K562 (cell line): ENCODE measurements at regions not wholly inside any gene's neighbourhood (a gene's known extent, or its start where the extent isn't known, plus 50 kb on each side); places are given as distances from the start of the nearest gene placed in this dataset.

Source experiments
- ASH1L ChIP-seq: fragments of 450-650 bp; IDR thresholded peaks from 2 replicates; pipeline ENCODE4 v1.6.1; 2018; ENCODE audit warnings: borderline replicate concordance, mild to moderate bottlenecking, low read depth; ENCODE audit not compliant: partially characterized antibody
- CREBBP ChIP-seq: IDR thresholded peaks from one replicate; pipeline ENCODE4 v1.6.1; 2012; ENCODE audit warnings: low read depth, mild to moderate bottlenecking, control low read depth, inconsistent platforms, low read length
- DDX20 ChIP-seq: fragments of 450-650 bp; IDR thresholded peaks from 2 replicates; pipeline ENCODE4 v1.6.1; 2016; ENCODE audit warnings: missing genetic modification characterization, low read depth, mild to moderate bottlenecking, missing compliant biosample characterization, moderate library complexity
- E2F3 ChIP-seq: fragments of 250-450 bp; sonication (Bioruptor Pico); IDR thresholded peaks from 2 replicates; pipeline ENCODE4 v1.4.0; 2020; ENCODE audit warnings: mild to moderate bottlenecking
- EWSR1 ChIP-seq: fragments of 450-650 bp; IDR thresholded peaks from 2 replicates; pipeline ENCODE4 v1.6.1; 2018; ENCODE audit warnings: borderline replicate concordance, mild to moderate bottlenecking, low read depth, moderate library complexity; ENCODE audit not compliant: partially characterized antibody
- MTA2 ChIP-seq: fragments of 450-650 bp; IDR thresholded peaks from 2 replicates; pipeline ENCODE4 v1.6.1; 2016; ENCODE audit warnings: low read depth
- PTTG1 ChIP-seq: fragments of 450-650 bp; IDR thresholded peaks from 2 replicates; pipeline ENCODE4 v1.6.1; 2016; ENCODE audit warnings: low read depth, mild to moderate bottlenecking, missing genetic modification characterization, missing compliant biosample characterization
- SP1 ChIP-seq: sonication (generic); formaldehyde crosslinking; IDR thresholded peaks from 2 replicates; pipeline ENCODE4 v1.8.1; 2022; ENCODE audit warnings: mild to moderate bottlenecking, missing genetic modification reagents
- STAG1 ChIP-seq: sonication (generic); formaldehyde crosslinking; IDR thresholded peaks from 2 replicates; pipeline ENCODE4 v1.5.0; 2020; ENCODE audit warnings: missing genetic modification reagents, borderline replicate concordance
- ZNF133 ChIP-seq: fragments of 250-450 bp; sonication (Bioruptor Pico); IDR thresholded peaks from 2 replicates; pipeline ENCODE4 v1.4.0; 2020; ENCODE audit warnings: mild to moderate bottlenecking
- ZNF830 ChIP-seq: fragments of 250-450 bp; sonication (Bioruptor Pico); IDR thresholded peaks from 2 replicates; pipeline ENCODE4 v1.5.0; 2021; ENCODE audit warnings: mild to moderate bottlenecking
- TF ChIP-seq, protein P1 (sequence below), 2 experiments: IDR thresholded peaks; 2 replicates each; pipeline ENCODE4 v1.6.1; 2011; ENCODE audit warnings: borderline replicate concordance in 1 of 2, control low read depth in 1 of 2, low read depth in 1 of 2, low read length in 1 of 2, mild to moderate bottlenecking in 1 of 2, mixed read lengths in 1 of 2, moderate library complexity in 1 of 2; ENCODE audit not compliant: insufficient read depth in 1 of 2, insufficient read length in 1 of 2, poor library complexity in 1 of 2, severe bottlenecking in 1 of 2; ENCODE audit errors: extremely low read depth in 1 of 2
- TF ChIP-seq, protein P2 (sequence below): fragments of 450-650 bp; IDR thresholded peaks from 2 replicates; pipeline ENCODE4 v1.6.1; 2016; ENCODE audit warnings: missing biosample characterization, missing genetic modification characterization
- TF ChIP-seq, protein P3 (sequence below): fragments of 250-450 bp; sonication (Bioruptor Pico); IDR thresholded peaks from 2 replicates; pipeline ENCODE4 v1.4.0; 2020
- TF ChIP-seq, protein P4 (sequence below): fragments of 250-450 bp; sonication (Bioruptor Pico); IDR thresholded peaks from 2 replicates; pipeline ENCODE4 v1.5.0; 2021
- TF ChIP-seq, protein P5 (sequence below): IDR thresholded peaks from 2 replicates; pipeline ENCODE4 v1.6.1; 2016; ENCODE audit warnings: missing genetic modification characterization, missing compliant biosample characterization

DNA sequence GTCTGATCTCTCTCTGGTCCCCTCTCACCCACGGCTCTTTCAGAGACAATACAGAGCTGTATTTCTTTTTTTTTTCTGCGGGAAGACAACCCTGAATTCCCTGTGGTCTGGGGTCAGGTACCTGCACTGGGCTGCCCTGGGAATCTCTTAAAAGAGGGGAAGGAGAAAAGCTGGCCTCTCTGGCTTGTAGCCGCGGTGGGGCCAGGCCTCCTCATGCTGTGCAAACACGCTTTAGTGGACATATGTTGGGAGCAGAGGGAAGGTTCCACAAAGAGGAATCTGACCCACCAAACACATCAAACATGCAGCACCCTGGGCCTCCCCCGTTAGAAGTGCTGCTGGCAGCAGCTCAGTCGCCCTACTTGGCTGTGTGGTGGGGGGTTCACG is 143.7 kb upstream of the ZFHX3 start (continued):
- TF ChIP-seq, protein P1, sequence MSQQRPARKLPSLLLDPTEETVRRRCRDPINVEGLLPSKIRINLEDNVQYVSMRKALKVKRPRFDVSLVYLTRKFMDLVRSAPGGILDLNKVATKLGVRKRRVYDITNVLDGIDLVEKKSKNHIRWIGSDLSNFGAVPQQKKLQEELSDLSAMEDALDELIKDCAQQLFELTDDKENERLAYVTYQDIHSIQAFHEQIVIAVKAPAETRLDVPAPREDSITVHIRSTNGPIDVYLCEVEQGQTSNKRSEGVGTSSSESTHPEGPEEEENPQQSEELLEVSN (IDR thresholded peaks at IDR 0.05; ENCODE audit: borderline replicate concordance in 1 of 2, extremely low read depth in 1 of 2, insufficient read depth in 1 of 2, insufficient read length in 1 of 2, low read depth in 1 of 2, low read length in 1 of 2, poor library complexity in 1 of 2, severe bottlenecking in 1 of 2) = no peak
- TF ChIP-seq E2F3 (CRISPR knock-in tag) (no peak), ZNF830 (CRISPR knock-in tag) (no peak), PTTG1 (no peak), CREBBP (no peak), SP1 (CRISPR knock-in tag) (no peak), EWSR1 (no peak), DDX20 (tag) (no peak), ASH1L (no peak), MTA2 (no peak), STAG1 (CRISPR knock-in tag) (no peak), ZNF133 (CRISPR knock-in tag) (no peak)
- TF ChIP-seq, protein P2, sequence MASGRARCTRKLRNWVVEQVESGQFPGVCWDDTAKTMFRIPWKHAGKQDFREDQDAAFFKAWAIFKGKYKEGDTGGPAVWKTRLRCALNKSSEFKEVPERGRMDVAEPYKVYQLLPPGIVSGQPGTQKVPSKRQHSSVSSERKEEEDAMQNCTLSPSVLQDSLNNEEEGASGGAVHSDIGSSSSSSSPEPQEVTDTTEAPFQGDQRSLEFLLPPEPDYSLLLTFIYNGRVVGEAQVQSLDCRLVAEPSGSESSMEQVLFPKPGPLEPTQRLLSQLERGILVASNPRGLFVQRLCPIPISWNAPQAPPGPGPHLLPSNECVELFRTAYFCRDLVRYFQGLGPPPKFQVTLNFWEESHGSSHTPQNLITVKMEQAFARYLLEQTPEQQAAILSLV (tag) = no peak
- TF ChIP-seq, protein P3, sequence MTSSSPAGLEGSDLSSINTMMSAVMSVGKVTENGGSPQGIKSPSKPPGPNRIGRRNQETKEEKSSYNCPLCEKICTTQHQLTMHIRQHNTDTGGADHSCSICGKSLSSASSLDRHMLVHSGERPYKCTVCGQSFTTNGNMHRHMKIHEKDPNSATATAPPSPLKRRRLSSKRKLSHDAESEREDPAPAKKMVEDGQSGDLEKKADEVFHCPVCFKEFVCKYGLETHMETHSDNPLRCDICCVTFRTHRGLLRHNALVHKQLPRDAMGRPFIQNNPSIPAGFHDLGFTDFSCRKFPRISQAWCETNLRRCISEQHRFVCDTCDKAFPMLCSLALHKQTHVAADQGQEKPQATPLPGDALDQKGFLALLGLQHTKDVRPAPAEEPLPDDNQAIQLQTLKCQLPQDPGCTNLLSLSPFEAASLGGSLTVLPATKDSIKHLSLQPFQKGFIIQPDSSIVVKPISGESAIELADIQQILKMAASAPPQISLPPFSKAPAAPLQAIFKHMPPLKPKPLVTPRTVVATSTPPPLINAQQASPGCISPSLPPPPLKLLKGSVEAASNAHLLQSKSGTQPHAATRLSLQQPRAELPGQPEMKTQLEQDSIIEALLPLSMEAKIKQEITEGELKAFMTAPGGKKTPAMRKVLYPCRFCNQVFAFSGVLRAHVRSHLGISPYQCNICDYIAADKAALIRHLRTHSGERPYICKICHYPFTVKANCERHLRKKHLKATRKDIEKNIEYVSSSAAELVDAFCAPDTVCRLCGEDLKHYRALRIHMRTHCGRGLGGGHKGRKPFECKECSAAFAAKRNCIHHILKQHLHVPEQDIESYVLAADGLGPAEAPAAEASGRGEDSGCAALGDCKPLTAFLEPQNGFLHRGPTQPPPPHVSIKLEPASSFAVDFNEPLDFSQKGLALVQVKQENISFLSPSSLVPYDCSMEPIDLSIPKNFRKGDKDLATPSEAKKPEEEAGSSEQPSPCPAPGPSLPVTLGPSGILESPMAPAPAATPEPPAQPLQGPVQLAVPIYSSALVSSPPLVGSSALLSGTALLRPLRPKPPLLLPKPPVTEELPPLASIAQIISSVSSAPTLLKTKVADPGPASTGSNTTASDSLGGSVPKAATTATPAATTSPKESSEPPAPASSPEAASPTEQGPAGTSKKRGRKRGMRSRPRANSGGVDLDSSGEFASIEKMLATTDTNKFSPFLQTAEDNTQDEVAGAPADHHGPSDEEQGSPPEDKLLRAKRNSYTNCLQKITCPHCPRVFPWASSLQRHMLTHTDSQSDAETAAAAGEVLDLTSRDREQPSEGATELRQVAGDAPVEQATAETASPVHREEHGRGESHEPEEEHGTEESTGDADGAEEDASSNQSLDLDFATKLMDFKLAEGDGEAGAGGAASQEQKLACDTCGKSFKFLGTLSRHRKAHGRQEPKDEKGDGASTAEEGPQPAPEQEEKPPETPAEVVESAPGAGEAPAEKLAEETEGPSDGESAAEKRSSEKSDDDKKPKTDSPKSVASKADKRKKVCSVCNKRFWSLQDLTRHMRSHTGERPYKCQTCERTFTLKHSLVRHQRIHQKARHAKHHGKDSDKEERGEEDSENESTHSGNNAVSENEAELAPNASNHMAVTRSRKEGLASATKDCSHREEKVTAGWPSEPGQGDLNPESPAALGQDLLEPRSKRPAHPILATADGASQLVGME = no peak
- TF ChIP-seq, protein P4, sequence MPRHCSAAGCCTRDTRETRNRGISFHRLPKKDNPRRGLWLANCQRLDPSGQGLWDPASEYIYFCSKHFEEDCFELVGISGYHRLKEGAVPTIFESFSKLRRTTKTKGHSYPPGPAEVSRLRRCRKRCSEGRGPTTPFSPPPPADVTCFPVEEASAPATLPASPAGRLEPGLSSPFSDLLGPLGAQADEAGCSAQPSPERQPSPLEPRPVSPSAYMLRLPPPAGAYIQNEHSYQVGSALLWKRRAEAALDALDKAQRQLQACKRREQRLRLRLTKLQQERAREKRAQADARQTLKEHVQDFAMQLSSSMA = no peak
- TF ChIP-seq, protein P5, sequence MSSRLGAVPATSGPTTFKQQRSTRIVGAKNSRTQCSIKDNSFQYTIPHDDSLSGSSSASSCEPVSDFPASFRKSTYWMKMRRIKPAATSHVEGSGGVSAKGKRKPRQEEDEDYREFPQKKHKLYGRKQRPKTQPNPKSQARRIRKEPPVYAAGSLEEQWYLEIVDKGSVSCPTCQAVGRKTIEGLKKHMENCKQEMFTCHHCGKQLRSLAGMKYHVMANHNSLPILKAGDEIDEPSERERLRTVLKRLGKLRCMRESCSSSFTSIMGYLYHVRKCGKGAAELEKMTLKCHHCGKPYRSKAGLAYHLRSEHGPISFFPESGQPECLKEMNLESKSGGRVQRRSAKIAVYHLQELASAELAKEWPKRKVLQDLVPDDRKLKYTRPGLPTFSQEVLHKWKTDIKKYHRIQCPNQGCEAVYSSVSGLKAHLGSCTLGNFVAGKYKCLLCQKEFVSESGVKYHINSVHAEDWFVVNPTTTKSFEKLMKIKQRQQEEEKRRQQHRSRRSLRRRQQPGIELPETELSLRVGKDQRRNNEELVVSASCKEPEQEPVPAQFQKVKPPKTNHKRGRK (tag) = no peak
- TF ChIP-seq, all 486 proteins: peak for 0
